H7 (cell line): ENCODE measurements at regions not wholly inside any gene's neighbourhood (a gene's known extent, or its start where the extent isn't known, plus 50 kb on each side); places are given as distances from the start of the nearest gene placed in this dataset.
"Not testable (repeated sequence)": the region's sequence is repeated elsewhere in the genome, so short reads cannot be mapped to it uniquely, and the experiment has no call there.

Source experiments
- DNase-seq: peaks from one replicate; pipeline ENCODE4 v3.0.0; 2012
- H3K27me3 ChIP-seq: 2 replicates; pipeline ENCODE4 v1.6.0; 2011; ENCODE audit warnings: mild to moderate bottlenecking, low read length; ENCODE audit not compliant: control insufficient read depth, insufficient read depth
- H3K36me3 ChIP-seq: replicated peaks from 2 replicates; pipeline ENCODE4 v1.5.1; 2011; ENCODE audit warnings: low read length; ENCODE audit not compliant: control insufficient read depth, insufficient read depth
- H3K4me3 ChIP-seq: 2 replicates; pipeline ENCODE4 v1.5.1; 2011; ENCODE audit warnings: low read depth, mild to moderate bottlenecking, control low read depth, low read length, moderate library complexity; ENCODE audit not compliant: insufficient read depth

GRCh38 chr1:193402037-193402436, 215.6 kb upstream of the B3GALT2 start:
- Histone ChIP-seq H3K27me3 (no peaks in the 10 kb centered on the region), H3K4me3 (no peak overlapping the region)
- DNase-seq, result no peak

DNA sequence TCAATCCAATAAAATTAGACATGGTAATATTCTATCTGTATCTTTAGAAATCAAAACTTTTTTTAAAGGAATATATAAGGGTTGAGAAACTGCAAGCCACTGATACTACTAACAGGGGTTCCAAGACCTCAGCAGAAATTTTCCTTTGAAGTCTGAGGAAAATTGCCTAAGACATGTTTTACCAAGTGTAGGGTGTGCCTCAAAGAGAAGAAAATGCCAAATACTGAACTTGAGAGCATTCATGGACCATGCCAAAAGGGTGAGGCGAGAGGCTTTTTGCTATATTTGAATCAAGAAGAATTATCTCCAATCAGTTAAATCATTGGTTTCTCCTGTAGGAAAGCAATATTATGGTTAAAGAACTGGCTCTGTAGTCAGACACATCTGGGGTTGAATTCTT, 207.9 kb upstream of the B3GALT2 start:
- no peaks in the 10 kb centered on the region for H3K36me3 ChIP-seq
- DNase-seq, result no peak
- no peaks in the 10 kb centered on the region for H3K27me3 ChIP-seq
- no peak overlapping the region for H3K4me3 ChIP-seq

More at GRCh38 chr1:193402037-193402436, 215.6 kb upstream of the B3GALT2 start:
- H3K36me3 ChIP-seq, result no peaks in the 10 kb centered on the region

- H3K36me3 ChIP-seq, result no peaks in the 10 kb centered on the region
- DNase-seq, result peak; percentile 26
- H3K4me3 ChIP-seq, result no peak overlapping the region
- H3K27me3 ChIP-seq, result no peaks in the 10 kb centered on the region
These were observed 206.3 kb upstream of the B3GALT2 start for GRCh38 chr1:193392686-193393085.

GRCh38 chr1:193388683-193389082, 202.3 kb upstream of the B3GALT2 start:
- Histone ChIP-seq H3K27me3 (no peaks in the 10 kb centered on the region), H3K36me3 (no peaks in the 10 kb centered on the region), H3K4me3 (no peak overlapping the region)
- DNase-seq, result no peak

- no peak for DNase-seq
- Histone ChIP-seq H3K36me3 (no peaks in the 10 kb centered on the region), H3K27me3 (no peaks in the 10 kb centered on the region), H3K4me3 (no peak overlapping the region)
These were observed 201.8 kb upstream of the B3GALT2 start for GRCh38 chr1:193388165-193388564.

DNA sequence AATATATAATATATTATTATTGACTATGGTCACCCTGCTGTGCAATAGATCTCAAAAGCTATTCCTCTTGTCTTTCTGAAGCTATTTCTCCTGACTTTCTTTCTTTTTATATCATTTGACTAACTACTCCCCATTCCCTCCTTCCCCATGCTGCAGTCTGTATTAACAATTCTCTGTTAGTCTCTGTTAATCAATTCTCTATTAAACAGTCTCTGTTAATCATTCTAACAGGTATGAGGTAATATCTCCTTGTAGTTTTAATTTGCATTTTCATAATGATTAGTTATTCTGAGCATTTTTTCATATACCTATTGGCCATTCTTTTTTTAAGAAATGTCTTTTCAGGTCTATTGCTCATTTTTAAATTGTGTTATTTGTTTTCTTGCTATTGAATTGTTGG, 201.0 kb upstream of the B3GALT2 start:
- H3K4me3 ChIP-seq, result no peak overlapping the region

GRCh38 chr1:193378451-193378850, 192.0 kb upstream of the B3GALT2 start:
- not testable (repeated sequence) for H3K4me3 ChIP-seq, DNase-seq, H3K27me3 ChIP-seq, H3K36me3 ChIP-seq

More for the DNA sequence above, 201.0 kb upstream of the B3GALT2 start:
- H3K36me3 ChIP-seq, result no peaks in the 10 kb centered on the region
- H3K27me3 ChIP-seq, result no peaks in the 10 kb centered on the region
- no peak for DNase-seq

DNA sequence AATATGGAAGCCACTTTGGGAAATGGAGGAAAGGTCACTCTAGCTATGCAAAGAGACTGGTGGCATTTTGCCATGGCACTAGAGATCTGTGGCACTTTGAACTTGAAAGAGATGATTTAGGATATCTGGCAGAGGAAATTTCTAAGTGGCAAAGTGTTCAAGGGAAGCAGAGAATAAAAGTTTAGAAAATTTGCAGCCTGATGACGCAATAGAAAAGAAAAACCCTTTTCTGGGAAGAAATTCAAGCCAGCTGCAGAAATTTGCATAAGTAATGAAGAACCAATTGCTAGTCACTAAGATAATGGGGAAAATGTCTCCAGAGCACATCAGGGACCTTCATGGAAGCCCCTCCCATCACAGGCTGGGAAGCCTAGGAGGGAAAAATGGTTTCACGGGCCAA, 191.1 kb upstream of the B3GALT2 start:
- no peak for DNase-seq
- H3K4me3 ChIP-seq, result no peak overlapping the region
- no peaks in the 10 kb centered on the region for H3K27me3 ChIP-seq
- H3K36me3 ChIP-seq, result no peaks in the 10 kb centered on the region

DNA sequence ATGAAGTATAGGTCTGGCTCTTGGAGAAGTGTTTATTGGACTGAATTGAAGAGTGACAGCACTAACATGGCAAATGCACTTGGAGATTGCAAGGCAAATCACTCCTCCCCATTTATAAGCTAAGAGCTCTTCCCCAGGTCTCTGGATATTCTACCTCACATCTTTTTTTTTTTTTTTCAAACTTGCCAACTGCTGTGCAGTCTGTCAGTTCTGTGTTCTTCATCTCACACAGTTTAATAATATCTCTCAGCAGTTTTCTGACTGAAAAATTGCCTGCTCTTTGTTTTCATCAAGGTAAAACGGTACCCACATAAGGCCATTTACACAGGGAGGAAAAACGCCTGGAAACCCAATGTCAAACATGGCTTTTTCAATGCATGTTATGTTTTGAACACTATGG, 186.1 kb upstream of the B3GALT2 start:
- Histone ChIP-seq H3K4me3 (no peak overlapping the region), H3K27me3 (no peaks in the 10 kb centered on the region), H3K36me3 (no peaks in the 10 kb centered on the region)
- DNase-seq, result no peak

GRCh38 chr1:193368302-193368701, 181.9 kb upstream of the B3GALT2 start:
- no peaks in the 10 kb centered on the region for H3K27me3 ChIP-seq
- no peak for DNase-seq
- no peak overlapping the region for H3K4me3 ChIP-seq
- no peaks in the 10 kb centered on the region for H3K36me3 ChIP-seq

DNA sequence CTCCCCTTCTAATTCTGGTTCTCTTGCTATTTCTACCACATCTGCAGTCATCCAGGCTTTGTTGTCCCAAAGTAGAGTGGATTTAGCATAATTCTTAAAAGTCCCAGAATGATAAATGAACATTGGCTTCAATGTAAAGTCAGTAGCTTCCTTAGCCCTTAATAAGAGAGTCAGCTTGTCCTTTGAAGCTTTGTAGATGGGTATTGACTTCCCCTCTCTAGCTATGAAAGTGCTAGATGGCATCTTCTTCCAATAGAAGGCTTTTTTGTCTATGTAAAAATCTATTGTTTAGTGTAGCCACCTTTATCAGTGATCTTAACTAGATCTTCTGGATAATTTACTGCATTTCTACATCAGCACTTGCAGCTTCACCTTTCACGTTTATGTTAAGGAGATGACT, 181.4 kb upstream of the B3GALT2 start:
- H3K27me3 ChIP-seq, result no peaks in the 10 kb centered on the region
- no peak overlapping the region for H3K4me3 ChIP-seq
- no peak for DNase-seq
- H3K36me3 ChIP-seq, result no peaks in the 10 kb centered on the region

DNA sequence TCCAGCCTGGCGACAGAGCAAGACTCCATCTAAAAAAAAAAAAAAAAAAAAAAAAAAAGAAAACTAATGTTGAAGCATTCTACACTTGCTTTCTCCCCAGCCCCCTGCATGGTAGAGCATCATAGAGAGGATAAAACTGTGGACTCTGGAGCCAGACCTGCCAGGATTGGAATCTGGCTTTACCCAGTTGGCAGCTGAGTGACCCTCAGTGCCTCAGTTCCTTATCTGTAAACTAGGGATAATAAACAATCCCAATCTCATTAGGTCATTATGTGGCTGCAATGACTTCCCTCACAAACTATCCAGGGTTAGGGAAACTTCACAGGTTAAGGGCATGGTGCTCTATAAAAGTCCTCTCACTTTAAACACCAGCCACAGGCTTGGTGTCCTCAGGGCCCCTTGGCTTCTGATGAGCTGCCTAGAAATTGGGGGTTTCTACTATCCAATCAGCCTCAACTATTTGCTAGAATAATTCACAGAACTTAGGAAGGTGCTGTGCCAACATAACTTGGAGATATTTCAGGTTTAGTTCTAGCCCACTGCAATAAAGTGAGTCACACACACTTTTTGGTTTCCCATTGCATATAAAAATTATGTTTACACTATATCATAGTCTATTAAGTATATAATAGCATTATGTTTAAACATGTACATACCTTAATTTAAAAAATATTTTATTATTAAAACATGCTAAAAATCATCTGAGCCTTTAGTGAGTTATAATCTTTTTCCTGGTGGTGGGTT, 180.5 kb upstream of the B3GALT2 start:
- no peak for DNase-seq
- no peaks in the 10 kb centered on the region for H3K36me3 ChIP-seq
- H3K27me3 ChIP-seq, result no peaks in the 10 kb centered on the region
- H3K4me3 ChIP-seq, result no peak overlapping the region

GRCh38 chr1:193365966-193366365, 179.6 kb upstream of the B3GALT2 start:
- no peak for DNase-seq
- no peaks in the 10 kb centered on the region for H3K27me3 ChIP-seq
- no peaks in the 10 kb centered on the region for H3K36me3 ChIP-seq
- H3K4me3 ChIP-seq, result no peak overlapping the region

DNA sequence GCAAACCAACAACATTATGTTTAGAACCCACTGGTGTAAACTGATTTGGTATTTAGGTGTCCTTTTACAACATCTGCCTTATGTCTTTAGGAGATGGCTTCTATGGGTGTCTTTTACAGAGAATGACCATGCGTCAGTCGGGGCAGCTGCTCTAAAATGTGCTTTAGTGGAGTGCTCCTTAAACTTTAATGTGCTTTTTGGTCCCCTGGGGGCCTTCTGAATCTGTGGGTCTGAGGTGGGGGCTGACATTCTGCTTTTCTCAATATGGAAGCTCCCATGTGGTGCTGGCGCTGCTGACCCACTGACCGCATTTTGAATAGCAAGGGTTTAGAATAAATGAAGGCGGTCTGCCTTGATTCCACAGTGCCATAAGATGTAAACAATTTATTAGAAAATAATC, 173.2 kb upstream of the B3GALT2 start:
- Histone ChIP-seq H3K36me3 (no peaks in the 10 kb centered on the region), H3K4me3 (no peak overlapping the region), H3K27me3 (no peaks in the 10 kb centered on the region)
- DNase-seq, result no peak

- Histone ChIP-seq H3K4me3 (no peak overlapping the region), H3K27me3 (no peaks in the 10 kb centered on the region), H3K36me3 (no peaks in the 10 kb centered on the region)
- no peak for DNase-seq
These were observed 172.0 kb upstream of the B3GALT2 start for GRCh38 chr1:193358419-193358818.

DNA sequence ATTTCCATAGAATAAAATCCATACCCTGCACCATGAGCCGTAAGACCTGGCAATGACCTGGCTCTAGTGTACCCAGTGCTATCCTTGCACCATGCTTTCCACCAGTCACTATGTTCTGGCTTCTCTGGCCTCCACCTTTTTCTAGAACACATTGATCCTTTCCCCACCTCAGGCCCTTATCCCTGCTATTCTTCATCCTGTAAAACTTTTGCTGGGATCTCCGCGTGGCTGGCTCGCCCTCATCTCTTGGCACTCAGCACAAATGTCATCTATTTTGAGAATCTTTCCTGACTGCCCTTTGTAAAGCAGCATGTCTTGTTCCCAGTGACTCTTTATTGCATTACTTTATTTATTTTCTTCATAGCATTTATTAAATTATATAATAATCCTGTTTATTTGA, 169.8 kb upstream of the B3GALT2 start:
- no peak for DNase-seq

More for the DNA sequence above, 169.8 kb upstream of the B3GALT2 start:
- Histone ChIP-seq H3K4me3 (no peak overlapping the region), H3K27me3 (no peaks in the 10 kb centered on the region), H3K36me3 (no peaks in the 10 kb centered on the region)
